K562 (cell line): ENCODE measurements at regions not wholly inside any gene's neighbourhood (a gene's known extent, or its start where the extent isn't known, plus 50 kb on each side); places are given as distances from the start of the nearest gene placed in this dataset.

Source experiments
- CBFA2T3 ChIP-seq: fragments of 450-650 bp; IDR thresholded peaks from 2 replicates; pipeline ENCODE4 v1.6.1; 2017
- GABPB2 ChIP-seq: fragments of 250-450 bp; sonication (Bioruptor Pico); conservative IDR thresholded peaks from 2 replicates; pipeline ENCODE4 v1.5.1; 2021; ENCODE audit warnings: mild to moderate bottlenecking
- MGA ChIP-seq: fragments of 450-650 bp; IDR thresholded peaks from 2 replicates; pipeline ENCODE4 v1.6.1; 2016; ENCODE audit warnings: mild to moderate bottlenecking, moderate library complexity
- ZNF584 ChIP-seq: fragments of 200-800 bp; sonication (Bioruptor generic); IDR thresholded peaks from 2 replicates; pipeline ENCODE4 v1.6.1; 2016; ENCODE audit warnings: low read depth, mild to moderate bottlenecking, missing genetic modification characterization, missing compliant biosample characterization

GRCh38 chr5:24773261-24773660 lies 128.5 kb upstream of the CDH10 start (continued):
- TF ChIP-seq ZNF584 (CRISPR knock-in tag) (no peak), CBFA2T3 (no peak), GABPB2 (CRISPR knock-in tag) (no peak), MGA (no peak)
